ENCODE measurements at regions not wholly inside any gene's neighbourhood (a gene's known extent, or its start where the extent isn't known, plus 50 kb on each side); places are given as distances from the start of the nearest gene placed in this dataset.
A peak's percentile ranks its signal among the peaks of the same experiment; 100 is the strongest.

GRCh38 chr3:56864090-56864489 is 62.3 kb upstream of the ARHGEF3 start:
- Mint-ChIP-seq H3K4me3 (no peak overlapping the region), H3K27ac (no peak overlapping the region)
- CTCF ChIA-PET = interaction anchor here (1.0 to 1.3 kb wide), 2 partner anchors 62 to 112 kb away, joined by 3 read pairs; partner anchors contain the start of gene ARHGEF3

GRCh38 chr3:56862352-56863062 is 60.8 kb upstream of the ARHGEF3 start:
- H3K4me1 Mint-ChIP-seq = peaks cover 51% of the 10 kb centered on the region
- H3K4me3 Mint-ChIP-seq = no peak overlapping the region
- H3K9me3 Mint-ChIP-seq = no peaks in the 10 kb centered on the region
- CTCF ChIA-PET = interaction anchor here (1.0 to 2.0 kb wide), 5 partner anchors 8 to 133 kb away, joined by 3 to 6 read pairs (median 3); no protein-coding TSS in a partner anchor
- peaks cover 15% of the 10 kb centered on the region for H3K36me3 Mint-ChIP-seq
- DNase-seq = no peak
- H3K27me3 Mint-ChIP-seq = no peaks in the 10 kb centered on the region
- H3K27ac Mint-ChIP-seq = no peak overlapping the region

More at GRCh38 chr3:56864090-56864489, 62.3 kb upstream of the ARHGEF3 start:
- H3K4me1 Mint-ChIP-seq = peaks cover 50% of the 10 kb centered on the region
- peaks cover 13% of the 10 kb centered on the region for H3K36me3 Mint-ChIP-seq
- no peaks in the 10 kb centered on the region for H3K27me3 Mint-ChIP-seq
- no peaks in the 10 kb centered on the region for H3K9me3 Mint-ChIP-seq
- DNase-seq = no peak

GRCh38 chr3:56861511-56861910 is 59.8 kb upstream of the ARHGEF3 start:
- peaks cover 53% of the 10 kb centered on the region for H3K4me1 Mint-ChIP-seq
- no peaks in the 10 kb centered on the region for H3K9me3 Mint-ChIP-seq
- DNase-seq = no peak
- CTCF ChIA-PET = interaction anchor here (0.6 to 2.0 kb wide), 4 partner anchors 9 to 134 kb away, joined by 3 to 6 read pairs (median 3); no protein-coding TSS in a partner anchor
- H3K4me3 Mint-ChIP-seq = no peak overlapping the region
- peak overlapping the region; percentile 55 for H3K27ac Mint-ChIP-seq
- H3K27me3 Mint-ChIP-seq = no peaks in the 10 kb centered on the region
- peaks cover 15% of the 10 kb centered on the region for H3K36me3 Mint-ChIP-seq

GRCh38 chr3:56860939-56861338 is 59.2 kb upstream of the ARHGEF3 start:
- Mint-ChIP-seq H3K4me3 (no peak overlapping the region), H3K9me3 (no peaks in the 10 kb centered on the region), H3K27me3 (no peaks in the 10 kb centered on the region), H3K4me1 (peaks cover 54% of the 10 kb centered on the region), H3K27ac (no peak overlapping the region), H3K36me3 (peaks cover 15% of the 10 kb centered on the region)
- no peak for DNase-seq
- CTCF ChIA-PET = interaction anchor here (1.1 to 2.0 kb wide), 2 partner anchors 37 to 135 kb away, joined by 3 to 6 read pairs; no protein-coding TSS in a partner anchor

- H3K27ac Mint-ChIP-seq = no peak overlapping the region
- H3K4me3 Mint-ChIP-seq = no peak overlapping the region
- CTCF ChIA-PET = no interaction called here
- H3K27me3 Mint-ChIP-seq = no peaks in the 10 kb centered on the region
- H3K9me3 Mint-ChIP-seq = no peaks in the 10 kb centered on the region
- H3K4me1 Mint-ChIP-seq = peaks cover 58% of the 10 kb centered on the region
- no peak for DNase-seq
- peaks cover 15% of the 10 kb centered on the region for H3K36me3 Mint-ChIP-seq
These were observed 58.6 kb upstream of the ARHGEF3 start for GRCh38 chr3:56860351-56860750.

- H3K27me3 Mint-ChIP-seq = no peaks in the 10 kb centered on the region
- CTCF ChIA-PET = interaction anchor here (0.9 to 2.6 kb wide), 6 partner anchors 10 to 131 kb away, joined by 3 to 7 read pairs (median 4); no protein-coding TSS in a partner anchor
These were observed 56.6 kb upstream of the ARHGEF3 start for GRCh38 chr3:56858331-56858730.

GRCh38 chr3:56857178-56857577 is 55.4 kb upstream of the ARHGEF3 start:
- Mint-ChIP-seq H3K27ac (no peak overlapping the region), H3K4me3 (no peak overlapping the region), H3K27me3 (no peaks in the 10 kb centered on the region), H3K4me1 (peaks cover 35% of the 10 kb centered on the region), H3K9me3 (no peaks in the 10 kb centered on the region), H3K36me3 (peaks cover 20% of the 10 kb centered on the region)
- no peak for DNase-seq
- CTCF ChIA-PET = interaction anchor here (0.6 to 2.6 kb wide), 9 partner anchors 9 to 131 kb away, joined by 3 to 11 read pairs (median 3); no protein-coding TSS in a partner anchor

More at GRCh38 chr3:56858331-56858730, 56.6 kb upstream of the ARHGEF3 start:
- peaks cover 15% of the 10 kb centered on the region for H3K36me3 Mint-ChIP-seq
- peaks cover 45% of the 10 kb centered on the region for H3K4me1 Mint-ChIP-seq
- no peak for DNase-seq
- no peak overlapping the region for H3K27ac Mint-ChIP-seq
- H3K4me3 Mint-ChIP-seq = no peak overlapping the region
- H3K9me3 Mint-ChIP-seq = no peaks in the 10 kb centered on the region

- Mint-ChIP-seq H3K4me1 (peaks cover 33% of the 10 kb centered on the region), H3K9me3 (no peaks in the 10 kb centered on the region), H3K27me3 (no peaks in the 10 kb centered on the region), H3K36me3 (peaks cover 23% of the 10 kb centered on the region), H3K27ac (no peak overlapping the region), H3K4me3 (no peak overlapping the region)
- no peak for DNase-seq
- CTCF ChIA-PET = interaction anchor here (0.6 to 2.6 kb wide), 10 partner anchors 9 to 154 kb away, joined by 3 to 11 read pairs (median 3); no protein-coding TSS in a partner anchor
These were observed 55.0 kb upstream of the ARHGEF3 start for GRCh38 chr3:56856752-56857151.

GRCh38 chr3:56855856-56856512 is 54.2 kb upstream of the ARHGEF3 start:
- Mint-ChIP-seq H3K4me1 (peaks cover 25% of the 10 kb centered on the region), H3K27me3 (no peaks in the 10 kb centered on the region), H3K36me3 (peaks cover 23% of the 10 kb centered on the region), H3K27ac (no peak overlapping the region), H3K4me3 (no peak overlapping the region), H3K9me3 (no peaks in the 10 kb centered on the region)
- DNase-seq = peak; percentile 48
- CTCF ChIA-PET = interaction anchor here (0.6 to 2.6 kb wide), 7 partner anchors 8 to 154 kb away, joined by 3 to 11 read pairs (median 3); no protein-coding TSS in a partner anchor

GRCh38 chr3:56854856-56855611 is 53.3 kb upstream of the ARHGEF3 start:
- DNase-seq = no peak
- CTCF ChIA-PET = interaction anchor here (0.7 to 1.9 kb wide), 2 partner anchors 44 to 126 kb away, joined by 3 to 5 read pairs; no protein-coding TSS in a partner anchor
- Mint-ChIP-seq H3K27me3 (no peaks in the 10 kb centered on the region), H3K36me3 (peaks cover 23% of the 10 kb centered on the region), H3K9me3 (no peaks in the 10 kb centered on the region), H3K4me3 (no peak overlapping the region), H3K27ac (no peak overlapping the region), H3K4me1 (peaks cover 16% of the 10 kb centered on the region)

GRCh38 chr3:56851966-56852884 is 50.5 kb upstream of the ARHGEF3 start:
- Mint-ChIP-seq H3K4me1 (peaks cover 11% of the 10 kb centered on the region), H3K27me3 (no peaks in the 10 kb centered on the region), H3K36me3 (peaks cover 26% of the 10 kb centered on the region), H3K9me3 (no peaks in the 10 kb centered on the region), H3K27ac (no peak overlapping the region), H3K4me3 (no peak overlapping the region)
- CTCF ChIA-PET = interaction anchor here (0.6 to 1.1 kb wide), 4 partner anchors 25 to 1145 kb away, joined by 3 read pairs; no protein-coding TSS in a partner anchor
- no peak for DNase-seq
